ENCODE measurements at regions not wholly inside any gene's neighbourhood (a gene's known extent, or its start where the extent isn't known, plus 50 kb on each side); places are given as distances from the start of the nearest gene placed in this dataset.

- no peaks in the 10 kb centered on the region for H4K20me1 ChIP-seq (replicated peaks in 1 of 2; ENCODE audit: control insufficient read depth in 1 of 2, insufficient read depth in 2 of 2, low read length in 2 of 2)
- no peak overlapping the region for H3K9ac ChIP-seq (replicated peaks in 1 of 4; ENCODE audit: extremely low read depth in 1 of 4, low read depth in 3 of 4, low read length in 3 of 4)
- H3K36me3 ChIP-seq (ENCODE audit: control insufficient read depth in 2 of 4, insufficient read depth in 4 of 4, low read length in 3 of 4), result no peaks in the 10 kb centered on the region; a peak in 1 of 8 replicates
- H3K9me3 ChIP-seq (ENCODE audit: insufficient read depth in 2 of 2, low read depth in 1 of 2, low read length in 1 of 2), result peaks cover 0 to 4% of the 10 kb centered on the region in 2 experiments; a peak in 1 of 4 replicates
- no peak overlapping the region for H3K4me2 ChIP-seq (ENCODE audit: insufficient read depth in 1 of 2, low read depth in 2 of 2, low read length in 2 of 2)
- H4K91ac ChIP-seq (replicated peaks; ENCODE audit: insufficient read length, low read length), result no peak overlapping the region
- H3K23me2 ChIP-seq (ENCODE audit: low read depth, low read length), result no peaks in the 10 kb centered on the region; the same call in 1 of the 2 replicates
- H2BK120ac ChIP-seq (replicated peaks; ENCODE audit: low read depth, low read length), result no peak overlapping the region
- no peaks in the 10 kb centered on the region for H3K79me2 ChIP-seq (ENCODE audit: control insufficient read depth in 1 of 2, insufficient read depth in 2 of 2, low read length in 2 of 2)
- H4K5ac ChIP-seq (ENCODE audit: insufficient read length, low read depth, low read length), result no peak overlapping the region
- H2BK20ac ChIP-seq (ENCODE audit: low read length), result 0 out of 2 replicates have a peak overlapping the region, but pooled peaks have one; percentile 15
- TF ChIP-seq FOSL1 (IDR thresholded peaks at IDR 0.05; ENCODE audit: insufficient read depth, low read depth, low read length) (no peak), SIN3A (conservative IDR thresholded peaks at IDR 0.05 in 1 of 2, IDR thresholded peaks at IDR 0.05 in 1 of 2; ENCODE audit: low read depth in 1 of 2, low read length in 2 of 2) (no peak), SRF (IDR thresholded peaks at IDR 0.05; ENCODE audit: low read depth, low read length) (no peak), ASH2L (IDR thresholded peaks at IDR 0.05; ENCODE audit: low read length) (no peak), CTCF (IDR thresholded peaks at IDR 0.05; ENCODE audit: control extremely low read depth in 1 of 3, insufficient read depth in 1 of 3, low read depth in 1 of 3, low read length in 3 of 3) (no peak), YY1 (IDR thresholded peaks at IDR 0.05; ENCODE audit: low read depth, low read length) (no peak)
- FAIRE-seq, result no peak
- 92% methylated on average over 4 of the region's 4 CpGs; no CpG with 5 or more reads in 1 of the 2 experiments for WGBS, 2 experiments (ENCODE audit: extremely low coverage in 1 of 2, insufficient coverage in 1 of 2, insufficient read length in 1 of 2, insufficient replicate concordance in 2 of 2, low coverage in 1 of 2, low lambda C conversion rate in 2 of 2, missing lambda C conversion rate in 1 of 2)
- no peak overlapping the region for H3K14ac ChIP-seq (ENCODE audit: insufficient read length)
- H3K27ac ChIP-seq (ENCODE audit: low read depth, low read length), result no peak overlapping the region
- no peaks in the 10 kb centered on the region for H3K79me1 ChIP-seq (ENCODE audit: low read depth, low read length)
- peaks cover 0 to 2% (median 0%) of the 10 kb centered on the region in 4 experiments; a peak in 1 of 7 replicates for H3K27me3 ChIP-seq (replicated peaks in 1 of 4; ENCODE audit: control insufficient read depth in 3 of 4, extremely low read depth in 1 of 4, insufficient read depth in 3 of 4, low read length in 3 of 4)
- H4K8ac ChIP-seq (ENCODE audit: extremely low read depth, insufficient read depth, low read length), result no peak overlapping the region
- CTCF ChIA-PET (ENCODE audit: partially characterized antibody), result interaction anchor here (0.7 kb wide), 1 partner anchor 17 kb away, joined by 3 read pairs; no protein-coding TSS in a partner anchor
- H2BK12ac ChIP-seq (ENCODE audit: low read depth, low read length), result no peak overlapping the region
- DNase-seq (ENCODE audit: low read depth in 1 of 2, low spot score in 2 of 2), result no peak
- no peak overlapping the region for H3K23ac ChIP-seq (ENCODE audit: insufficient read length)
- POLR2A ChIA-PET (ENCODE audit: partially characterized antibody), result no interaction called here
- H3K4ac ChIP-seq (replicated peaks; ENCODE audit: insufficient read length, low read depth, low read length), result no peak overlapping the region
- H3K56ac ChIP-seq (replicated peaks; ENCODE audit: insufficient read length, low read depth, low read length), result no peak overlapping the region
- H3K18ac ChIP-seq (ENCODE audit: extremely low read depth, low read length), result no peak overlapping the region
- H3K4me1 ChIP-seq (replicated peaks in 1 of 4; ENCODE audit: control insufficient read depth in 3 of 4, insufficient read depth in 4 of 4, low read length in 3 of 4), result no peaks in the 10 kb centered on the region
- H2BK5ac ChIP-seq (ENCODE audit: low read depth, low read length), result no peak overlapping the region
- no peak overlapping the region for H2BK15ac ChIP-seq (ENCODE audit: low read length)
- no peak overlapping the region for H3K4me3 ChIP-seq (ENCODE audit: extremely low read depth in 1 of 4, insufficient read depth in 2 of 4, low read depth in 3 of 4, low read length in 4 of 4)
- H2AK5ac ChIP-seq (ENCODE audit: low read depth, low read length), result no peak overlapping the region
- H2AFZ ChIP-seq (ENCODE audit: low read length), result 0 out of 2 replicates have a peak overlapping the region, but pooled peaks have one; percentile 76
These were observed 181.1 kb downstream of the ALX1 start for GRCh38 chr12:85461127-85461526.
